ENCODE measurements at regions not wholly inside any gene's neighbourhood (a gene's known extent, or its start where the extent isn't known, plus 50 kb on each side); places are given as distances from the start of the nearest gene placed in this dataset.

DNA sequence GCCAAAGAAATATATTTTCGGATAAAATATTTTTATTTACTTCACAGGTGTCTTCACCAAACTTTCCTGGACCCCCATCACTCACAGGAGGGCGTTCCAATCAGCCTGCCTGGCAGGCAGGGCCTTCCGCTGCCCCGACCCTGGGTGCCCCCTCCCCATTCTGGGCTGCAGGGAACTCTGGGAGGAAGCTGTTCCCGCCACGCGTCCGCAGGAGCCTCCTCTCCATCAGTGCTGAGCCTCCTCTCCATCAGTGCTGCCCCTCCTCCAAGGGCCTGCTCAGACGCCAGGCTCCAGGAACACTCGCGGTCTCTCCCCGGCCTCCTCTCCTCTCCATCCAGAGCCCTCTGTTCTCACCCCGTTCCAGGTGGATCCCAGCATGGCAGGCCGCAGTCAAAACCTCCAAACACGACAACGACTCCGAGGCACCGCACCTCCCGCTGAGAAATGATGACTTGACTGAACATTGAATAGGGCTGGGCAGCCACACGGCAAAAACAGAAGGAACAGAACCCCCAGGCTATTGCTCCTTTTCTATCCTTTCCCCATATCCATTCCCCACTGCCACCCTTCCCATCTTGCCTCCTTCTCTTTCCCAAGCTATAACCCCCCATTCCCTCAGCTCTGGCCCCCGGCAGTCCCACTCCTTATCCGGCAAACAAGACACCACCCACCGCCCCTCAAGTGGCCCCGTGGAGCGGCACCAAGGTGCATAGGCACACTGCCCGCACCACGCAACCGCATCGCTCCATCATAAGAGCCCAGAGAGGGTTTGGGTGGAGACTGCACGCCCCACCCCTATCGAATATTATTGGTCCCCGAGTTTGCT, 268.6 kb upstream of the RAB6C start:
- TF ChIP-seq, protein P1, sequence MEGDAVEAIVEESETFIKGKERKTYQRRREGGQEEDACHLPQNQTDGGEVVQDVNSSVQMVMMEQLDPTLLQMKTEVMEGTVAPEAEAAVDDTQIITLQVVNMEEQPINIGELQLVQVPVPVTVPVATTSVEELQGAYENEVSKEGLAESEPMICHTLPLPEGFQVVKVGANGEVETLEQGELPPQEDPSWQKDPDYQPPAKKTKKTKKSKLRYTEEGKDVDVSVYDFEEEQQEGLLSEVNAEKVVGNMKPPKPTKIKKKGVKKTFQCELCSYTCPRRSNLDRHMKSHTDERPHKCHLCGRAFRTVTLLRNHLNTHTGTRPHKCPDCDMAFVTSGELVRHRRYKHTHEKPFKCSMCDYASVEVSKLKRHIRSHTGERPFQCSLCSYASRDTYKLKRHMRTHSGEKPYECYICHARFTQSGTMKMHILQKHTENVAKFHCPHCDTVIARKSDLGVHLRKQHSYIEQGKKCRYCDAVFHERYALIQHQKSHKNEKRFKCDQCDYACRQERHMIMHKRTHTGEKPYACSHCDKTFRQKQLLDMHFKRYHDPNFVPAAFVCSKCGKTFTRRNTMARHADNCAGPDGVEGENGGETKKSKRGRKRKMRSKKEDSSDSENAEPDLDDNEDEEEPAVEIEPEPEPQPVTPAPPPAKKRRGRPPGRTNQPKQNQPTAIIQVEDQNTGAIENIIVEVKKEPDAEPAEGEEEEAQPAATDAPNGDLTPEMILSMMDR (IDR thresholded peaks at IDR 0.05) = no peak
- TF ChIP-seq POLR2AphosphoS5 (IDR thresholded peaks at IDR 0.05) = no peak
- TF ChIP-seq POLR2A (IDR thresholded peaks at IDR 0.05) = no peak

Measured in prostate gland (tissue), 2 donors.